K562 (cell line): ENCODE measurements at regions not wholly inside any gene's neighbourhood (a gene's known extent, or its start where the extent isn't known, plus 50 kb on each side); places are given as distances from the start of the nearest gene placed in this dataset.
A peak's percentile ranks its signal among the peaks of the same experiment; 100 is the strongest.

Experiments
- ATAC-seq: fragments of 200-7000 bp; cut with Tn5 transposase; 3 replicates; pipeline ENCODE4 v1.9.1; 2020; ENCODE audit warnings: moderate library complexity
- BruUV-seq: library from RNA; stranded (reverse); fragments of 400-500 nt; replicated peaks from 2 replicates; lab custom pipeline; 2021; lab: Mats Ljungman, UMichigan
- CTCF ChIA-PET: fragments of 300-600 bp; formaldehyde crosslinking; extraction: SDS; loops from one replicate; lab custom pipeline; 2021; ENCODE audit warnings: low intra/inter-chr PET ratio; lab: Yijun Ruan, JAX
- POLR2A ChIA-PET: fragments of 300-600, 350-650 bp; sonication (Branson Sonifier 250); formaldehyde crosslinking; extraction: SDS; loops from one replicate; lab custom pipeline; 2021; ENCODE audit warnings: antibody characterized with exemption, inconsistent platforms; lab: Yijun Ruan, JAX
- DNase-seq, 4 experiments: peaks; one replicate each; pipeline versions ENCODE4 v3.0.0 to v3.0.0-alpha.2; 2011 to 2018; ENCODE audit warnings: low spot score in 3 of 4, mixed read lengths in 3 of 4; ENCODE audit errors: extremely low read depth in 1 of 4
- FAIRE-seq: peaks from 2 replicates; lab custom pipeline; 2011; peaks lifted over from hg19 to GRCh38; lab: Jason Lieb, UNC
- H2AFZ ChIP-seq: 2 replicates; pipeline ENCODE4 v1.6.0; 2011; ENCODE audit warnings: low read depth, low read length, control low read depth, inconsistent platforms
- H3K27ac ChIP-seq: fragments of 200-600 bp; 3 replicates; pipeline ENCODE4 v1.8.0; 2011; ENCODE audit warnings: low read depth, mild to moderate bottlenecking, control low read depth, inconsistent platforms, low read length, moderate library complexity, mixed read lengths; ENCODE audit errors: extremely low read depth
- H3K27me3 ChIP-seq, 2 experiments: fragments of 300-600 bp in 1 of 2; 2 replicates in 1 of 2; 3 replicates in 1 of 2; pipeline versions ENCODE4 v1.6.0 to v1.8.0; 2011; ENCODE audit warnings: inconsistent platforms in 2 of 2, low read length in 2 of 2, mild to moderate bottlenecking in 1 of 2, mixed read lengths in 1 of 2, moderate library complexity in 1 of 2; ENCODE audit not compliant: control insufficient read depth in 2 of 2, insufficient read depth in 2 of 2
- H3K36me3 ChIP-seq: fragments of 300-600 bp; 3 replicates; pipeline ENCODE4 v1.8.0; 2011; ENCODE audit warnings: mild to moderate bottlenecking, low read length, inconsistent platforms; ENCODE audit not compliant: control insufficient read depth, insufficient read depth
- H3K4me1 ChIP-seq, 2 experiments: fragments of 200-600 bp in 1 of 2; replicated peaks in 1 of 2; 2 replicates in 1 of 2; 3 replicates in 1 of 2; pipeline versions ENCODE4 v1.5.1 to v1.8.0; 2011; ENCODE audit warnings: inconsistent platforms in 2 of 2, low read length in 2 of 2, mild to moderate bottlenecking in 1 of 2, mixed read lengths in 1 of 2, moderate library complexity in 1 of 2; ENCODE audit not compliant: control insufficient read depth in 2 of 2, insufficient read depth in 2 of 2
- H3K4me2 ChIP-seq: 2 replicates; pipeline ENCODE4 v1.6.1; 2011; ENCODE audit warnings: low read length, control low read depth, inconsistent platforms, mixed read lengths; ENCODE audit not compliant: insufficient read depth
- H3K4me3 ChIP-seq: fragments of 200-600 bp; sonication (generic), shearing (Covaris generic); 2 replicates; pipeline ENCODE4 v1.5.1; 2016; ENCODE audit warnings: control low read depth, inconsistent platforms
- H3K79me2 ChIP-seq: fragments of 200-600 bp; 3 replicates; pipeline ENCODE4 v1.8.0; 2011; ENCODE audit warnings: low read length, inconsistent platforms; ENCODE audit not compliant: control insufficient read depth, insufficient read depth
- H3K9ac ChIP-seq, 2 experiments: 2 replicates each; pipeline versions ENCODE4 v1.6.0 to v1.6.1; 2011; ENCODE audit warnings: low read depth in 2 of 2, low read length in 2 of 2, control low read depth in 1 of 2, inconsistent platforms in 1 of 2, mild to moderate bottlenecking in 1 of 2, mixed read lengths in 1 of 2; ENCODE audit not compliant: insufficient read depth in 1 of 2
- H3K9me1 ChIP-seq: one replicate; pipeline ENCODE4 v1.6.0; 2011; ENCODE audit warnings: inconsistent platforms, mild to moderate bottlenecking, low read length, moderate library complexity; ENCODE audit not compliant: control insufficient read depth, insufficient read depth
- H3K9me3 ChIP-seq: replicated peaks from 2 replicates; pipeline ENCODE4 v1.5.1; 2011; ENCODE audit warnings: low read depth, low read length, inconsistent platforms; ENCODE audit not compliant: control insufficient read depth, insufficient read depth
- H4K20me1 ChIP-seq: replicated peaks from 2 replicates; pipeline ENCODE4 v1.6.1; 2011; ENCODE audit warnings: low read length, inconsistent platforms, mixed read lengths; ENCODE audit not compliant: control insufficient read depth, insufficient read depth
- ARID1B ChIP-seq: fragments of 450-650 bp; IDR thresholded peaks from 2 replicates; pipeline ENCODE4 v1.6.1; 2016; ENCODE audit warnings: antibody characterized with exemption, mild to moderate bottlenecking, inconsistent platforms
- HEY1 ChIP-seq: fragments of 250-450 bp; sonication (Bioruptor Pico); IDR thresholded peaks from 2 replicates; pipeline ENCODE4 v1.5.0; 2020; ENCODE audit warnings: mild to moderate bottlenecking, moderate library complexity, borderline replicate concordance
- IRF2 ChIP-seq: sonication (generic); formaldehyde crosslinking; IDR thresholded peaks from 2 replicates; pipeline ENCODE4 v1.8.1; 2022; ENCODE audit warnings: mild to moderate bottlenecking, missing genetic modification reagents
- KDM5B ChIP-seq: fragments of 200-600 bp; sonication (generic); IDR thresholded peaks from 2 replicates; pipeline ENCODE4 v1.6.1; 2012; ENCODE audit warnings: low read depth, mild to moderate bottlenecking, moderate library complexity, low read length, control low read depth, inconsistent platforms; ENCODE audit not compliant: insufficient replicate concordance
- KHSRP ChIP-seq: fragments of 450-650 bp; IDR thresholded peaks from 2 replicates; pipeline ENCODE4 v1.6.1; 2017
- MCM5 ChIP-seq: fragments of 450-650 bp; IDR thresholded peaks from 2 replicates; pipeline ENCODE4 v1.6.1; 2016; ENCODE audit warnings: low read depth
- NR0B1 ChIP-seq: fragments of 450-650 bp; IDR thresholded peaks from one replicate; pipeline ENCODE4 v1.6.1; 2018; ENCODE audit warnings: mild to moderate bottlenecking, moderate library complexity; ENCODE audit not compliant: partially characterized antibody
- PKNOX1 ChIP-seq: fragments of 450-650 bp; IDR thresholded peaks from 2 replicates; pipeline ENCODE4 v1.6.1; 2016
- RBM34 ChIP-seq: fragments of 200-400 bp; formaldehyde crosslinking; IDR thresholded peaks from 2 replicates; pipeline ENCODE4 v1.6.1; 2018; ENCODE audit warnings: low read length, borderline replicate concordance; ENCODE audit not compliant: insufficient read depth
- SETDB1 ChIP-seq: IDR thresholded peaks from one replicate; pipeline ENCODE4 v1.6.1; 2012; ENCODE audit warnings: low read length, control low read depth, inconsistent platforms
- TARDBP ChIP-seq: fragments of 450-650 bp; IDR thresholded peaks from 2 replicates; pipeline ENCODE4 v1.6.1; 2016
- ZBTB8A ChIP-seq: fragments of 450-650 bp; IDR thresholded peaks from 2 replicates; pipeline ENCODE4 v1.6.1; 2018; ENCODE audit warnings: mild to moderate bottlenecking, moderate library complexity; ENCODE audit not compliant: partially characterized antibody
- ZNF184 ChIP-seq: sonication (generic); formaldehyde crosslinking; IDR thresholded peaks from 2 replicates; pipeline ENCODE4 v1.5.0; 2020; ENCODE audit warnings: missing genetic modification reagents
- WGBS: fragments of 100-300 bp; shearing (Covaris generic); methylation state at CpG from one replicate; pipeline ENCODE4 v1.1.6; 2016; ENCODE audit warnings: low coverage, mixed read lengths; ENCODE audit not compliant: insufficient coverage; ENCODE audit errors: missing lambda C conversion rate; 5-methylcytosine and 5-hydroxymethylcytosine counted together
- in situ Hi-C: fragments of 300-500 bp; cut with MboI; formaldehyde crosslinking; loops from 4 replicates; pipeline ENCODE4 v1.15.0; 2018; ENCODE audit warnings: inconsistent platforms, mixed read lengths
- intact Hi-C: fragments of 100-400 bp; cut with micrococcal nuclease; formaldehyde crosslinking; loops from 2 replicates; pipeline ENCODE4 v1.14.2; 2022

- TF ChIP-seq PKNOX1 (peak; percentile 60; the same call in 1 of the 2 replicates), SETDB1 (no peak), KHSRP (no peak), KDM5B (no peak), NR0B1 (no peak)
Observed at GRCh38 chr2:145985517-145985916, 1465.6 kb upstream of the ZEB2 start (continued).

- Histone ChIP-seq H3K9ac (no peak overlapping the region), H4K20me1 (no peaks in the 10 kb centered on the region), H2AFZ (no peak overlapping the region), H3K27me3 (no peaks in the 10 kb centered on the region), H3K27ac (no peak overlapping the region), H3K9me1 (no peaks in the 10 kb centered on the region), H3K4me3 (no peak overlapping the region), H3K4me2 (no peak overlapping the region), H3K4me1 (no peaks in the 10 kb centered on the region; a peak in 1 of 5 replicates), H3K36me3 (no peaks in the 10 kb centered on the region), H3K79me2 (no peaks in the 10 kb centered on the region), H3K9me3 (no peaks in the 10 kb centered on the region)
- no TSS peak for BruUV-seq
- intact Hi-C loops = loop anchor here (10.0 kb wide), 1 partner anchor 710 kb away; no protein-coding TSS in a partner anchor
- FAIRE-seq (peak; percentile 6), DNase-seq (peak in 2 of 4 experiments; percentile 5 to 8), ATAC-seq (no peak)
- ChIA-PET POLR2A (no interaction called here), CTCF (no interaction called here)
- in situ Hi-C loops = no loop called here
- WGBS = 17% methylated on average over 2 of the region's 2 CpGs
- TF ChIP-seq MCM5 = no peak
- no peak for TF ChIP-seq ZBTB8A
- TF ChIP-seq IRF2 (CRISPR knock-in tag) = no peak
- TF ChIP-seq TARDBP = no peak
- no peak for TF ChIP-seq ZNF184 (CRISPR knock-in tag)
- no peak for TF ChIP-seq RBM34
- no peak for TF ChIP-seq HEY1
- TF ChIP-seq ARID1B = 0 out of 2 replicates have a peak, but pooled peaks have one; percentile 15
Observed at GRCh38 chr2:145984580-145984979, 1464.7 kb upstream of the ZEB2 start.
